BLaER1 (cell line): ENCODE measurements at regions not wholly inside any gene's neighbourhood (a gene's known extent, or its start where the extent isn't known, plus 50 kb on each side); places are given as distances from the start of the nearest gene placed in this dataset.

ENCODE experiments used
- H3K27ac ChIP-seq: shearing (Covaris generic); formaldehyde crosslinking; 2 replicates; pipeline ENCODE4 v1.8.1; 2022
- H3K27me3 ChIP-seq: shearing (Covaris generic); formaldehyde crosslinking; 2 replicates; pipeline ENCODE4 v1.8.1; 2022
- H3K36me3 ChIP-seq: shearing (Covaris generic); formaldehyde crosslinking; 2 replicates; pipeline ENCODE4 v1.8.1; 2022
- H3K4me1 ChIP-seq: shearing (Covaris generic); formaldehyde crosslinking; 2 replicates; pipeline ENCODE4 v1.8.1; 2022
- H3K4me2 ChIP-seq: shearing (Covaris generic); formaldehyde crosslinking; 2 replicates; pipeline ENCODE4 v1.8.1; 2022
- H3K4me3 ChIP-seq: shearing (Covaris generic); formaldehyde crosslinking; 2 replicates; pipeline ENCODE4 v1.8.1; 2022
- H3K9ac ChIP-seq: shearing (Covaris generic); formaldehyde crosslinking; 2 replicates; pipeline ENCODE4 v1.8.1; 2022
- H3K9me3 ChIP-seq: shearing (Covaris generic); formaldehyde crosslinking; 2 replicates; pipeline ENCODE4 v1.8.1; 2022
- H4K20me1 ChIP-seq: shearing (Covaris generic); formaldehyde crosslinking; 2 replicates; pipeline ENCODE4 v1.8.1; 2022
- Cebpa-rat ChIP-seq: shearing (Covaris generic); IDR thresholded peaks from 2 replicates; pipeline ENCODE4 v1.8.1; 2022

DNA sequence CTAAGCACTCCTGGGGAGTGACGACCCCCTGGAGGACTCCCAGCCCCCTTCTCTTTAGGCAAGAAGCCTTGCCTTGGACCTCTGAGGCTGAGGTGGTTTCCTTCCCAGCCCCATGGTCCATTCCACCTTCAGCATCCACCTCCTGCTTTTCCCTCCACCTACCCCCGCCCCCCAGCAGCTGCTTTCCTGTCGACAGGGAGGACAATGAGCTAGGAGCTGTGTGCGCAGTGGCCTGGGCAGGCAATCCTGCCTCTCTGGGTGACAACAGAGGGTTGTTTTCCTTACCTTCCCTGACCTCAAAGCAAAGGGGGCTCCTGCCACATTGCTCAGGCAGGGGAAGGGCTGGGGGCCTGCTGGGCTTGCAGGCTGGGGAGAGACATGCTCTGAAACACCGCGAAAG is 123.5 kb downstream of the BCOR start:
- H3K9ac ChIP-seq = no peak overlapping the region
- peaks cover 7% of the 10 kb centered on the region for H3K4me1 ChIP-seq
- H3K27ac ChIP-seq = no peak overlapping the region
- no peaks in the 10 kb centered on the region for H3K27me3 ChIP-seq
- TF ChIP-seq Cebpa-rat = no peak
- H3K36me3 ChIP-seq = no peaks in the 10 kb centered on the region
- peaks cover 33% of the 10 kb centered on the region for H3K9me3 ChIP-seq
- H3K4me2 ChIP-seq = no peak overlapping the region
- no peaks in the 10 kb centered on the region for H4K20me1 ChIP-seq
- no peak overlapping the region for H3K4me3 ChIP-seq

DNA sequence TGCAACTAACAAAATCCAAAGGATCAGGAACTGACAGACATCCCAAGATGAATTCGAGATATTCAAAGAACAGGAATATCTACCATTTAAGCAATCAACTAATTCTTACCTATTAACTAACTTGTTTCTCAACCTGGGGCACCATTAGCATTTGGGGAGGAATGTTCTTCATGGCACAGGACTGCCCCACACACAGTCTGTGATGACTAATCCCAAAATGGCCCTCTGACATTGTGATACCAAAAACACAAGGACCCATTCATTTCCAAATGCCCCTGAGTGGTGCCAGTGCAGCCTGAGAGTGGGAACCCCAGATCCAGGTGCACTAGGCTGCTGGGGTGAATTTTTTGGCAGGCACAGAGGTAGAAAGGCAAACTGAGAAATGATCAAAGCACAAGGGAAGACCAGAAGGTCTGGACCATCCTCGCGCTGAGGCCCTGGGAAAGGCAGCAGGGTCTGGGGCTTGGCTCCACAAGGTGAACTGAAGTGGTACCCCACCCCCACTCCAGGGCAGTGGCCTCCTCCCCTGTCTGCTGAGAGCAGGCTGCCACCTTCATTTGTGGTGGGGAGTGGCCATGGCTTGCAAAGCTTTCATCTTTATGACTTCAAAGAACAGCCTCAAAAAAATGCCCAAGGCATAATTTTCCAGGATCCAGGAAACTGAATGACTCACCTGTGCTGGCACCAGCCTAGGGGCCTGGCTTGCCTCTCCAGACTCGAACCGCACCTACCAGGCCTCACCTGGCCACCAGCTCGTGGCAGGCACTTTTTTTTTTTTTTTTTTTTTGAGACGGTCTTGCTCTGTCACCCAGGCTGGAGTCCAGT is 122.4 kb downstream of the BCOR start:
- Histone ChIP-seq H4K20me1 (no peaks in the 10 kb centered on the region), H3K27me3 (no peaks in the 10 kb centered on the region), H3K4me2 (no peak overlapping the region), H3K4me1 (no peaks in the 10 kb centered on the region), H3K36me3 (no peaks in the 10 kb centered on the region), H3K9ac (no peak overlapping the region), H3K27ac (no peak overlapping the region), H3K9me3 (peaks cover 28% of the 10 kb centered on the region), H3K4me3 (no peak overlapping the region)
- no peak for TF ChIP-seq Cebpa-rat

DNA sequence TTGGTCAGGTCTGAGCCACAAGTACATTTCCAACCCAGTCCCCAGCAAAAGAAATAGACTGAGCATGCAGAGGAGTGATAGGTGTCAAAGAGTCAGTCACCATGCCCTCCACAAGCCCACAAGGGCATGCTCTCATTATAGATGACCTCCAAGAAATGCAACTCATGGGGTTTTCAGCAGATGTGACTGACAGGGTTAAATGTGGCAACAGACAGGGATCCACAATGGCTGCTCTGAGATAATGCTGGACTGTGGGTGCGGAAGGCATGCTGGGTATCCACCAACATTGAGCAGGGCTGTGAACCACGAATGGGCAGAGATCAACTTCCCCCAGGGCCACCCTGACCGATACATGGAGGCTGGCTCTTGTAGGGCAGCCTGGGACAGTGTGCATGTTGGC is 115.8 kb downstream of the BCOR start:
- H3K9me3 ChIP-seq = no peaks in the 10 kb centered on the region
- H4K20me1 ChIP-seq = no peaks in the 10 kb centered on the region
- no peak overlapping the region for H3K9ac ChIP-seq
- no peak overlapping the region for H3K4me3 ChIP-seq
- H3K4me1 ChIP-seq = peaks cover 6% of the 10 kb centered on the region
- no peak overlapping the region for H3K4me2 ChIP-seq
- H3K36me3 ChIP-seq = no peaks in the 10 kb centered on the region
- H3K27me3 ChIP-seq = no peaks in the 10 kb centered on the region
- no peak overlapping the region for H3K27ac ChIP-seq
- no peak for TF ChIP-seq Cebpa-rat

DNA sequence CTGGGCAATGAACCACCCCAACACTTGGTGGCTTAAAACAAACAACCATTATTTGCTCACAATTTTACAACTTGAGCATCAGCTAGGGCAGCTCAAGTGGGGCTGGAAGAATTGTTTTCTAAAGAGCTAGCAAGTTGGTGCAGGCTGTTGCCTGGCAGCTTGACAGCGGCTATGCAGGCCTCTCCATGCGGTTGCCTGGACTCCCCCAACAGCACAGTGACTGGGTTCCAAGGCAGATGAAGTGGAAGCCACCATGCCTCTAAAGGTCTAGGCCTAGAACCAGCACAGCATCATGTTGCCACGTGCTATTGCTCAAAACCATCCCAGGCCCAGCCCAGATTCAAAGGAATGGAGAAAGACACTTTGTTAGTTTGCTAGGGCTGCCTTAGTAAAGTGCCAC is 114.8 kb downstream of the BCOR start:
- no peaks in the 10 kb centered on the region for H3K9me3 ChIP-seq
- no peak overlapping the region for H3K27ac ChIP-seq
- H3K9ac ChIP-seq = no peak overlapping the region
- H3K27me3 ChIP-seq = no peaks in the 10 kb centered on the region
- peaks cover 6% of the 10 kb centered on the region for H3K4me1 ChIP-seq
- no peaks in the 10 kb centered on the region for H4K20me1 ChIP-seq
- no peak overlapping the region for H3K4me2 ChIP-seq
- no peak for TF ChIP-seq Cebpa-rat
- H3K4me3 ChIP-seq = no peak overlapping the region
- no peaks in the 10 kb centered on the region for H3K36me3 ChIP-seq

DNA sequence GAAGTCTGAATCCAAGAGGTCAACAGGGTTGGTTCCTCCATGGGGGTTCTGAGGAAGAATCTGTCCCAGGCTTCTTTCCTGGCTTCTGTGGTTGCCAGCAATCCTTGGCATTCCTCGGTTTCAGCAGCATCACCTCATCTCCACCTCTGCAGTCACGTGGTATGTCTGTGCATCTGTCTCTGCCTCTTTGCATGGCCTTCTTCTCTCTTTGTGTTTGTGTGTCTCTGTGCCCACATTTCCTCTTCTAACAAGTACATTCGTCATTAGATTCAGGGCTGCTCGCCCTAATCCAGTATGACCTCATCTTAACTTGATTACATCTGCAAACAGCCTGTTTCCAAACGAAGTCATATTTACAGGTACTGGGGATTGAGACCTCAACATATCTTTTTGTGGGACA is 114.0 kb downstream of the BCOR start:
- no peak overlapping the region for H3K9ac ChIP-seq
- no peak overlapping the region for H3K27ac ChIP-seq
- H3K4me3 ChIP-seq = no peak overlapping the region
- H3K4me1 ChIP-seq = peaks cover 6% of the 10 kb centered on the region
- no peak for TF ChIP-seq Cebpa-rat
- H3K27me3 ChIP-seq = no peaks in the 10 kb centered on the region
- H3K4me2 ChIP-seq = no peak overlapping the region
- H3K9me3 ChIP-seq = no peaks in the 10 kb centered on the region
- no peaks in the 10 kb centered on the region for H4K20me1 ChIP-seq
- H3K36me3 ChIP-seq = no peaks in the 10 kb centered on the region

DNA sequence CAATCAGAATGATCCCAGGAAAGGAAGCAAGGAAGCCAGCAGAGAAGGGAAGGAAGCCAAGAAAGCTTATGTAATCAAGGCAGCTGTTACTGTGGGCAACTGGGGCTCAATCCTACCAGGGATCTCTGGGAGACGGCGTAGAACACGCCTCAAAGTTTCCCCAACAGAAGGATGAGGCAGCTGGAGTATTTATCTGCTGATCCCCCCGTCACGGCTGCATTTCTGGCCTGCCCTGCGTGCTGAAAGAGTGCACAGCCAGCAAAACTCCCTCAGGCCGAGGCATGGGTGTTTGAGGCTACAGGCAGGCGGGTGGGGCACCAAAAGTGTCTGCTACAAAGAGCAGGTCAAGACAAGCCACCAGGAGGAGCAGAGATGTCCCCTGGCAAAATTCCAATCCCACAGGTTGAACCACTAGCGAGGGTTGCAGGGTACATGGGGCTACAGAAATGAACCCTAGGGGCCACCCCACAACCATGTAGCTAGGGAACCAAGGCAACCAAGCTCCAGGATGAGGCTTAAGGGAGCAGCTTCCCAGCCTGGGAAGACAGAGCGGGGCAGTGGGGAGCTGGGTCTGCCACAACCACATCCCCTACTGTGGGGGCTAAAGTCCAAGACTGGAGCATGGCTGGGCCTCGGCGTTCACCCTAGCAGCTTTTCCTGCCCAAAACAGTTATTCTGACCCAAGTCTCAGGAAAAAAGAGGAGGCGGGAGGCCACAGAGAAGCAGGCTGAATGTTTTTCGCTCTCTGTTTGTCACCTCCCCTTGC is 113.4 kb downstream of the BCOR start:
- TF ChIP-seq Cebpa-rat = no peak
- no peaks in the 10 kb centered on the region for H3K27me3 ChIP-seq
- no peaks in the 10 kb centered on the region for H3K36me3 ChIP-seq
- H3K9ac ChIP-seq = no peak overlapping the region
- H3K27ac ChIP-seq = no peak overlapping the region
- H3K4me1 ChIP-seq = peaks cover 6% of the 10 kb centered on the region
- no peaks in the 10 kb centered on the region for H3K9me3 ChIP-seq
- no peak overlapping the region for H3K4me2 ChIP-seq
- no peak overlapping the region for H3K4me3 ChIP-seq
- no peaks in the 10 kb centered on the region for H4K20me1 ChIP-seq

DNA sequence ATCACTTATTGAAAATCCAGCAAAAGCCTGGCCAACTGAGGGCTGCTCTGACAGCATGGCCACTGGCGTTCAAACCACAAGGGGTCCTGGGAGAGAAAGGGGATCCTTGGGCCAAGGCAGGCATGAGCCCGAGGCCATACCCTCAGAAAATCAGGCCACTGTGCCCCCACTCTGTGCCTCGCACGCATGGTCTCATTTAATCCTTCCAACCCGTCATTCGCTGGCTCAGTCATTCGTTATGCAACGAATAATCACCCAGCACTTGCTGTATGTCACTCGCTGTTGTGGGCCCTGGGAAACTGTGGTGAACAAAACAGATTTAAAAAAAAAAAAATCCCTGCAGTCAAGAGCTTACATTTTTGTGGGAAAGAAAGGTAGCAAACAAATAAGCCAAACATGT is 112.7 kb downstream of the BCOR start:
- Histone ChIP-seq H3K4me3 (no peak overlapping the region), H3K9ac (no peak overlapping the region), H3K36me3 (no peaks in the 10 kb centered on the region), H3K27me3 (no peaks in the 10 kb centered on the region), H3K9me3 (no peaks in the 10 kb centered on the region), H3K4me2 (no peak overlapping the region), H3K27ac (no peak overlapping the region), H4K20me1 (no peaks in the 10 kb centered on the region), H3K4me1 (peaks cover 6% of the 10 kb centered on the region)
- no peak for TF ChIP-seq Cebpa-rat

DNA sequence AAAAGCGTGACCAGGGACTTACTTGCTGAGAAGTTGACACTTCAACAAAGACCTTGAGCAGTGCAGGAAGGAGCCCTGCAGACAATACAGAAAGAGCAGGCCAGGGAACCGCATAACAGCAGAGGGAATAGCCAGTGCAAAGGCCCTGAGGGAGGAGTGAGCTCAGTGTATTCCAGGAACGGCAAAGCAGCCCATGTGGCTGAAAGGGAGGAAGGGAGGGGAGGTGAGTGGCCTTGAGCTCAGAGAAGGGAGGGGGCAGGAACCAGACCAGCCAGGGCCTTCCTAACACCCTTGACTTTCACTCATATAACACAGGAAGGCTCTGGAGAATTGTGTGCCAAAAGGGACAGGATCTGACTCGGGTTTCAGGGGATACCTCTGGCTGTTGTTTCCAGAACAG is 112.2 kb downstream of the BCOR start:
- Histone ChIP-seq H3K4me3 (no peak overlapping the region), H3K9me3 (no peaks in the 10 kb centered on the region), H3K4me2 (no peak overlapping the region), H3K36me3 (no peaks in the 10 kb centered on the region), H3K27me3 (no peaks in the 10 kb centered on the region), H3K9ac (no peak overlapping the region), H3K4me1 (peaks cover 5% of the 10 kb centered on the region), H4K20me1 (no peaks in the 10 kb centered on the region), H3K27ac (no peak overlapping the region)
- TF ChIP-seq Cebpa-rat = no peak

DNA sequence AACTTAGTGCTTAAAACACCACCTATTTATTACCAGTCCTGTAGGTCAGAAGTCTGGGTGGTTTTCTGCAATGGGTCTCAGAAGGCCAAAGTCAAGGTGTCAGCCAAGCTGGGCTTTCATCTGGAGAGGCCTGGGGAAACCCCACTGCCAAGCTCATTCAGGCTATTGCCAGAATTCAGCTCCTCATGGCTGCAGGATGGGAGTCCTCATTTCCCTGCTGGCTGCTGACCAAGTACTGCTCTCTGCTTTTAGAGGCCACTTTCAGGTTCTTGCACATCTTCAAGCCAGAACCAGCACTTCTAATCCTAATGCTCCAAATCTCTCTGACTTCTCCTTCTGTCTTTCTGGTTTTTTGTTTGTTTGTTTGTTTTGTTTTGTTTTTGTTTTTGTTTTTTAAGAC is 109.3 kb downstream of the BCOR start:
- Histone ChIP-seq H4K20me1 (no peaks in the 10 kb centered on the region), H3K9me3 (no peaks in the 10 kb centered on the region), H3K9ac (no peak overlapping the region), H3K27me3 (no peaks in the 10 kb centered on the region), H3K36me3 (no peaks in the 10 kb centered on the region), H3K27ac (no peak overlapping the region), H3K4me1 (no peaks in the 10 kb centered on the region), H3K4me2 (no peak overlapping the region), H3K4me3 (no peak overlapping the region)
- TF ChIP-seq Cebpa-rat = no peak

DNA sequence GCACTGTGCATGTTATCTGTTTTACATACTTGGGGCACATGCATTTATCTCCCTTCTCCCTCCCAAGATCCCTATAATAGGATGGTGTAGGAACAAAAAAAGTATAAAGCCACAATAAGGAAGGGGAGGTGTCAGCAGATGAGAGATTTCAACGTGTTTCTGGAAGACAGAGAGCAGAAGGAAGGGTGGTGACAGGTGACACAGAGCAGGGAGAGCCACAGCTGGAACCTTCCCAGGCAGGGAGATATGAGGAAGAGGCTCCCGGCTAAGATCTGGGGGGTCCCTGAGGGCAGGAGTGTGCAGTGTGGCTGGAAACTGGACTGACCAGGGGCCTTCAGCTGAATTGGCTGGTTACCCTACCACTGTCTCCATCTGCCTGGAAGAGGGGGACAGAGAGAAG is 107.4 kb downstream of the BCOR start:
- H3K27me3 ChIP-seq = no peaks in the 10 kb centered on the region
- H3K4me1 ChIP-seq = no peaks in the 10 kb centered on the region
- TF ChIP-seq Cebpa-rat = no peak
- H3K4me2 ChIP-seq = no peak overlapping the region
- H3K9me3 ChIP-seq = no peaks in the 10 kb centered on the region
- H3K9ac ChIP-seq = no peak overlapping the region
- H3K27ac ChIP-seq = no peak overlapping the region
- H3K36me3 ChIP-seq = no peaks in the 10 kb centered on the region
- H3K4me3 ChIP-seq = no peak overlapping the region
- H4K20me1 ChIP-seq = no peaks in the 10 kb centered on the region
